ENCODE measurements at regions not wholly inside any gene's neighbourhood (a gene's known extent, or its start where the extent isn't known, plus 50 kb on each side); places are given as distances from the start of the nearest gene placed in this dataset.
A peak's percentile ranks its signal among the peaks of the same experiment; 100 is the strongest.

DNA sequence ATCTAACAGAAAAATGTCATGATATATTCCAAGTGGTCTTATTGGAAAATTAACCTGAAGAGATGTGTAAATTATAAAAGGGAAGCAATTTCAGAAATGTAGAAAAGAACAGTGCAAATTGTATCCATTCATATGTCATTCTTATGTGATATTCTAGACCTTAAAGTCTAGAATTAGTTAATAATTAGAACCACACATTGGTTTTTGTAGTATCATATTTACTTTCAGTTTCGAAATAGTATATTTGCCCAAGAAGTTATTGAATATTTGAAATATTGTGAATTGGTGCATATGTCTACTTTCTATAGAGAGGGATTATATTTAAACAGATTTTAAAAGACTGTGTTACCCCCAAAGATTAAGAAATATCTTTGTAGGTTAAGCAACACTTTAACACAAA, 1348.6 kb upstream of the ACVR2A start:
- Mint-ChIP-seq H3K36me3 (peaks cover 5% of the 10 kb centered on the region), H3K27ac (no peak overlapping the region), H3K27me3 (no peaks in the 10 kb centered on the region), H3K9me3 (peaks cover 2 to 16% (median 9%) of the 10 kb centered on the region in 3 donors), H3K4me1 (no peaks in the 10 kb centered on the region), H3K4me3 (no peak overlapping the region)

DNA sequence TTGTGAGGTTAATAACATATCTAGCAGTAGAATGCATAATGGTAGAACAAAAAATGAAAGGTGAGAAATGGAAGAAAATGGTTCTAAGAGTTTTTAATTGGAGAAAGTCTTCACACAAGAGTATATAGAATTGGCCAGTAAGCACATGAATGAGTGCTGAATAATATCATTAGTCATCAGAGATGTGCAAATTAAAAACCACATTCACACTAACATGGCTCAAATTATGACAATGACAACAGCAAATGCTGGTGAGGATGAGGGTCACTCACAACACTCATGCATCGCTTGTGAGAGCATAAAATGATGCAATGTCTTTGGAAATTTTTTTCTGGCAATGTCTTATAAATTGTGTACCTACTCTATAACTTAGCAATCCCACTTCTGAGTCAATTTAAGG, 1355.4 kb upstream of the ACVR2A start:
- no peaks in the 10 kb centered on the region for H3K27me3 Mint-ChIP-seq
- peaks cover 2 to 9% (median 5%) of the 10 kb centered on the region in 3 donors for H3K9me3 Mint-ChIP-seq
- no peaks in the 10 kb centered on the region for H3K4me1 Mint-ChIP-seq
- H3K4me3 Mint-ChIP-seq = no peak overlapping the region
- H3K36me3 Mint-ChIP-seq = peaks cover 2% of the 10 kb centered on the region
- no peak overlapping the region for H3K27ac Mint-ChIP-seq

DNA sequence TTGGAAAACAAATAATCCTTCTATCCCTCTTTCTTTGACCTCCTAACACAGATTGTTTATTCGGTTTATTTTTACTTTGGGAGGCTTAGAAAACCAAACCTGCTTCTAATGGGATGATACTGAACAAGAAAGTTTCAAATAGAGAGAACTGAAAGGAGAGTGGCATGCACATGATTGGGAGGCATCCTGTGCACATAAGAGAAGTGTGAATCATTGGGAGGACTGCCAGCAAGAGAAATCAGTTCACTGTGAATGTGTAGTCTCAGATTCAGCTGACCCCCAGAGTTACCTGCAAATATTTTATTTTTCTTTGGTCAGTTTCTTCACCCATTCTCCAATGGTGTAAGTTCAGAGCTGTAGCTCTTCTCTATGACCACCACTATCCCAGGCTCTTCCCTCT, 1363.2 kb upstream of the ACVR2A start:
- Mint-ChIP-seq H3K4me1 (no peaks in the 10 kb centered on the region), H3K9me3 (no peaks in the 10 kb centered on the region), H3K4me3 (no peak overlapping the region), H3K36me3 (no peaks in the 10 kb centered on the region), H3K27me3 (no peaks in the 10 kb centered on the region), H3K27ac (no peak overlapping the region)

DNA sequence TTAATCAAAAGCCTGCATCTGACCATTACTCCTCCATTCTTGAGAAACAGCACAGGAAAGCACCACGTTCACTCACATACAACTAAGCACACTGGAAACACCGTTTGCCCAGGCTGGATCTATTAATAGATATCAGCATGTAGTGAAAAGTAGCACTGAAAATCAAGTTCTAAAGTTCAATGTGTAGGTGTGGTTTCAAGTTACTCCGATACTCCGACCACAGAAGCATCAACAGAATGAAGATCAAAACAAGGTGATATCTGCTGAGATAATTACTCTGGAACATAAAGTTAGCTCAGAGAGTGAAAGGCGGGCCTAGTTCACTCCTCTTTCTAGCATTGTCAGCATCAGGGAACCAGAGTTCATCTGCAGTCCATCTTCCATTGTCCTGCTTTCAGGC, 1367.4 kb upstream of the ACVR2A start:
- Mint-ChIP-seq H3K36me3 (no peaks in the 10 kb centered on the region), H3K27ac (no peak overlapping the region), H3K4me3 (no peak overlapping the region), H3K4me1 (no peaks in the 10 kb centered on the region), H3K9me3 (no peaks in the 10 kb centered on the region), H3K27me3 (no peaks in the 10 kb centered on the region)

DNA sequence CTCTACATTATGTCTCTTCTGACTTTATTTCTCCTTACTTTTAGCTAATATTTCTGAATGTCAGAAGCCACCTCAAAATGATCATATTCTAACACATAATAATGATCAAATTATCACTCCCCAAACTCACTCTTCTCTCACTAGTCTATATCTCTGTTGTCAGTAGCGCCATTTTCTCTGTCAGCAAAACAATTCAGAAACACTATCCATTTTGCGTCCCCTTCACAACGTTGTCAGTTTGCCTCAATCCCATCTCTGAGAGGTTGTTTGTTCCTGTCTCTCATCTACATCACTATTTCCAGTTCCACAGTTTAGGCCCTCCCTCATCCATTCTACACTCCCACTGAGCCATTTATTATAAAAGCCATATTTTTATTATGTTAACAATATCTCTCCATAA, 1376.3 kb upstream of the ACVR2A start:
- H3K9me3 Mint-ChIP-seq = no peaks in the 10 kb centered on the region
- H3K4me1 Mint-ChIP-seq = no peaks in the 10 kb centered on the region
- H3K36me3 Mint-ChIP-seq = no peaks in the 10 kb centered on the region
- H3K27me3 Mint-ChIP-seq = no peaks in the 10 kb centered on the region
- no peak overlapping the region for H3K4me3 Mint-ChIP-seq
- no peak overlapping the region for H3K27ac Mint-ChIP-seq

DNA sequence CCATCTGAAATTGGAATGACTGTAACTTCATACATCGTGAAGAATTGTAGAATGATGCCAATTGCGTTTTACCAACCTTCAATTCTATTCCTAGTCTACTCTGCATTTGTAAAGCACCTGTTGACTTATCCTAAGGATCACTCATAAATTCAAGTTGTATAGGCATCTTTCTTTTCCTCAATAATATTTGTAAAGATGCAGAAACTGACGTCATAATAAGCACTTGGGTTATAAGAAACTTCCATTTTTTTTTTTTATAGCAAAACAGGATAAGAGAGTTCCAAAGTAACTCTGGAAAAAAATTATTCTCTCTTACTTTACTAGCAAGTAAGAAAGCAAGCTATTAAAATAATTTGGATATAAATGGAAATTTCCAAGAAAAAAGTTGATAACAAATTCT, 1377.4 kb upstream of the ACVR2A start:
- no peaks in the 10 kb centered on the region for H3K36me3 Mint-ChIP-seq
- no peak overlapping the region for H3K27ac Mint-ChIP-seq
- no peak overlapping the region for H3K4me3 Mint-ChIP-seq
- peaks cover 0 to 1% (median 0%) of the 10 kb centered on the region in 3 donors for H3K9me3 Mint-ChIP-seq
- H3K27me3 Mint-ChIP-seq = no peaks in the 10 kb centered on the region
- H3K4me1 Mint-ChIP-seq = no peaks in the 10 kb centered on the region

DNA sequence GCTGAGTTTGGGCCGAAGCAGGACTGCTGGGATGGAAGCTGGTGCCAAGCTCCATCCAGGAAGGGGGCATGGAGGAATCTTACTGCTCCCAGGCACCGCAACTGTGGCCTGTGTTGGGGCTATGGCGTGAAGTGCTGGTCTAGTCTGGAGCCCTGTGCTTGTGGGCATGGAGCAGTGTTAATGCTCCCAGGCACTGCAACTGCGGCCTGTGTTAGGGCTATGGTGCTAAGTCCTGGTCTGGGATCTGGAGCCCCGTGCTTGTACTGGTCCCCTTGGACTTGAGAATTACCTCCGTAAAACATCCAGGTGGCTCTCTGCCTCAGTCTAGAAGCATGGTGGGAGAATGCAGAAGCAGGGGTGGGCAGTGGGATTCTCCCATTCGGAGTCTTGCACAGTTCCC, 1379.4 kb upstream of the ACVR2A start:
- Mint-ChIP-seq H3K4me3 (no peak overlapping the region), H3K27ac (peak overlapping the region in 1 of 3 donors; percentile 36), H3K36me3 (no peaks in the 10 kb centered on the region), H3K9me3 (peaks cover 3 to 13% (median 8%) of the 10 kb centered on the region in 3 donors), H3K27me3 (no peaks in the 10 kb centered on the region), H3K4me1 (no peaks in the 10 kb centered on the region)

DNA sequence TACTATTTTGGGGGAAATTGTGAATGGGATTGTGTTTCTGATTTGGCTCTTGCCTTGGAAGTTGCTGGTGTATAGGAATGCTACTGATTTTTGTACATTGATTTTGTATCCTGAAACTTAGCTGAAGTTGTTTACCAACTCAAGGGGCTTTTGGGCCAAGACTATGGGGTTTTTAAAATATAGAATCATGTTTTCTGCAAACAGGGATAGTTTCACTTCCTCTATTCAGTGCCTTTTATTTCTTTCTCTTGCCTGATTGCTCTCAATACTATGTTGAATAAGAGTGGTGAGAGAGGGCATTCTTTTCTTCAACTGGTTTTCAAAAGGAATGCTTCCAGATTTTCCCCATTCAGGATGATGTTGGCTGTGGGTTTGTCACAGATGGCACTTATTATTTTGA, 1383.8 kb upstream of the ACVR2A start:
- Mint-ChIP-seq H3K9me3 (peaks cover 10 to 17% (median 10%) of the 10 kb centered on the region in 3 donors), H3K27ac (no peak overlapping the region), H3K36me3 (no peaks in the 10 kb centered on the region), H3K4me3 (no peak overlapping the region), H3K27me3 (no peaks in the 10 kb centered on the region), H3K4me1 (no peaks in the 10 kb centered on the region)

DNA sequence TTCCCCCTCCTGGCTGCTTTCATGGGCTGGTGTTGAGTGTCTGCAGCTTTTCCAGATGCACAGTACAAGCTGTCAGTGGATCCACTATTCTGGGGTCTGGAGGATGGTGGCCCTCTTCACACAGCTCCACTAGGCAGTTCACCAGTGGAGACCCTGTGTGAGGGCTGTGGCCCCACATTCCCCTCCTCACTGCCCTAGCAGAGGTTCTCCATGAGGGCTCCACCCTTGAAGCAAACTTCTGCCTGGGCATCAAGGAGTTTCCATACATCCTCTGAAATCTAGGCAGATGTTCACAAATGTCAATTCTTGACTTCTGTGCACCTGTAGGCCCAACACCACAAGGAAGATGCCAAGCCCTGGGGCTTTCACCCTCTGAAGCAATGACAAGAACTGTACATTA, 1386.2 kb upstream of the ACVR2A start:
- Mint-ChIP-seq H3K27ac (no peak overlapping the region), H3K4me1 (no peaks in the 10 kb centered on the region), H3K4me3 (no peak overlapping the region), H3K9me3 (peaks cover 10 to 17% (median 12%) of the 10 kb centered on the region in 3 donors), H3K36me3 (no peaks in the 10 kb centered on the region), H3K27me3 (no peaks in the 10 kb centered on the region)

DNA sequence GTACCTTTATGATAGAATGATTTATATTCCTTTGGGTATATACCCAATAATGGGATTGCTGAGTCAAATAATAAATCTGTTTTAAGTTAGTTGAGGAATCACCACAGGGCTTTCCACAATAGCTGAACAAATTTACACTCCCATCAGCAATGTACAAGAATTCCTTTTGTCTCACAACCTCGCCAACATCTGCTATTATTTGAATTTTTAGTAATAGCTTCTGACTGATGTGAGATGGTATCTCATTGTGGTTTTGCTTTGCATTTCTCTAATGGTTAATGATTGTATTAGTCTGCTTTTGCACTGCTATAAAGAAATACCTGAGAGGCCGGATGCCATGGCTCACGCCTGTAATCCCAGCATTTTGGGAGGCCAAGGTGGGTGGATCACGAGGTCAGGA, 1387.6 kb upstream of the ACVR2A start:
- H3K9me3 Mint-ChIP-seq = peaks cover 9 to 15% (median 12%) of the 10 kb centered on the region in 3 donors

DNA sequence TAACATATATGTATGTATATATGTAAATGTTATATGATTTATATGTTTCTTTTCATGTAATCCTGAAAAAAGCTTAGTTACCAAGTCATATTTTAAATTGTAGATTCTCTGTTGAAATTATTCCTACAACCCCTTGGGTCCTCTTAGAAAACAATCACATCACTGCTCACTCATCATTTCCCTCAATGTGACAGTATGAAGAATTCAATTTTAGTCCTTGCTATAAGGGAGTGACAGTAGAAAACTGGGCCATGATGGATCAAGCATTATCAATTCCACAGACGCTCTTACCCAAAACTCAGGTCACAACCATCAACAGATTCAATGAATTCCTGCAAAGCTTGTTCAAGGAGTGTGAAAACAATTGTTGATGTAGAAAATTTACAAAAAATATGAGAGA, 1389.5 kb upstream of the ACVR2A start:
- Mint-ChIP-seq H3K9me3 (peaks cover 3 to 6% (median 4%) of the 10 kb centered on the region in 3 donors), H3K36me3 (no peaks in the 10 kb centered on the region), H3K4me3 (no peak overlapping the region), H3K27me3 (no peaks in the 10 kb centered on the region), H3K27ac (no peak overlapping the region), H3K4me1 (no peaks in the 10 kb centered on the region)

More for the DNA sequence above, 1387.6 kb upstream of the ACVR2A start:
- Mint-ChIP-seq H3K4me1 (no peaks in the 10 kb centered on the region), H3K27me3 (no peaks in the 10 kb centered on the region), H3K27ac (no peak overlapping the region), H3K36me3 (no peaks in the 10 kb centered on the region), H3K4me3 (no peak overlapping the region)

DNA sequence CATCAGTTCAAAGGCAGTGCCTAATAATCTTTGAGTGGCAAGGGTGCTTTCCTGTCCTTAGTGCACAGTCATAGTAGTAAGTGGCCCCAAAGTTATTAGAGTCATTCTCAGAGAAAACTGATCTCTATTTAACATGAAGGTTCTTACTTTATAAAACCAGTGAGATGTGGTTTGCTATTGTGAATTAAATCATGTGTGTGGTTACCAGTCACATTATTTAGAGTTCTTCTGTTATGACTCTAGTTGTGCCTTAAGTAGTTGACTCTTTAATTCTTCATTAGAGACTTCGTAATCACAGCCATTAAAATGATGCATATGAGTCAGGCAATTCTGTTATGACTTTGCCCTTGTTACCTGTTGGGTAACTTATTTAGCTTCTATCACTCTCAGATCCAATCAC, 1392.9 kb upstream of the ACVR2A start:
- Mint-ChIP-seq H3K27me3 (no peaks in the 10 kb centered on the region), H3K4me3 (no peak overlapping the region), H3K4me1 (no peaks in the 10 kb centered on the region), H3K27ac (no peak overlapping the region), H3K36me3 (no peaks in the 10 kb centered on the region), H3K9me3 (peaks cover 0 to 4% (median 0%) of the 10 kb centered on the region in 3 donors)

DNA sequence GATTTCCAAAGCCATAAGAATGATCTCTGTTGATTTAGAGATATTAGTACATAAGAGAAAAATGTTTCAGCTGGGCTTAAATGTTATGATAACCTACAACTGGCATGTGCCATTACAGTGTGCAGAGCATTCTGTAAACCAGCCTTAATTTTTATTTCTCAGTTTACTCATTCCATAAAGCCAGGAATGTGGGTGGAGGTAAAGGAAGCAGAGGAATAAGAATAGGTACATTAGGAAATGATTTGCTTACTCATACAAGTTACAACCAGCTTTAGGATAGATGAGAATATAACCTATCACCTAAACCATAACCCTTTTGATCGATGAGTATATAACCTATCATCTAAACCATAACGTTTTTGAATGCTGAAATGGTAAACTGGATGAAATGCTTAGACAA, 1394.7 kb upstream of the ACVR2A start:
- Mint-ChIP-seq H3K4me1 (no peaks in the 10 kb centered on the region), H3K27ac (no peak overlapping the region), H3K36me3 (no peaks in the 10 kb centered on the region), H3K9me3 (peaks cover 0 to 8% (median 0%) of the 10 kb centered on the region in 3 donors), H3K4me3 (no peak overlapping the region), H3K27me3 (no peaks in the 10 kb centered on the region)

DNA sequence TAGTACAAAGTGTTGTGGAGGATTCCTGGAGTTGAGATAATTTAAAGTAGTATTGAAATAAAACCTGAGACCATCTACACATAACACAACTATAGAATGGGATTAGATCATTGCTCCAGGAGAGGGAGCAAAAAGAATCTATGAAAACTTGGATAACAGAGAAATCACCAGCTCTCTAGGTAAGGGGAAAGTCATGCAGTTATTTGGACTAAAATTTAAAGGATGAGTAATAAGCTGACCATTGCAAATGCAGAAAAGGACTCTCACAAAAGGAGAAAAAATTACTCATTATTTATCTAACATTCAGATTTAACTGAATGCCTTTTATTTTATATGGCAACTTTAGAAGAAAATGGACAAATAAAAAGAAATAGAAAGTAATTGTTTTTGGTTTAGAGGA, 1399.8 kb upstream of the ACVR2A start:
- Mint-ChIP-seq H3K4me3 (no peak overlapping the region), H3K27me3 (no peaks in the 10 kb centered on the region), H3K27ac (no peak overlapping the region), H3K4me1 (no peaks in the 10 kb centered on the region), H3K36me3 (no peaks in the 10 kb centered on the region), H3K9me3 (peaks cover 0 to 8% (median 0%) of the 10 kb centered on the region in 3 donors)

DNA sequence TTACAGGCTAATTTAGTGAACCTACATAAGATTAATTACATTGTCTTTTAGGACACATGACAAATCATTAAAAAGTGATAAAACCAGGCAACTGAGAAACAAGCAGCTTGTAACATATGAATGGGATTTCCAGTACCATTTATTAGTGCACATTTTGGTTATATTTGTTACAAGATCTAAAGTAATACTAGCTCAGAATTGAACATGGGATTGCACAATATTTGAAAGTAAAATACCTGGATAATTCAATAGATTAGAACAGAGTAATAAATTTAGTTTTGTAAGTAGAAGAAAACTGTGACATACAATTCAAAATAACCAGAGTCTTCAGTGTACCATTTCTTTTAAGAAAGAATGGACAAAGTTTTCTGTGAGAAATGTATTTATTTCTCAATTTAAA, 1400.7 kb upstream of the ACVR2A start:
- H3K36me3 Mint-ChIP-seq = no peaks in the 10 kb centered on the region
- H3K4me1 Mint-ChIP-seq = no peaks in the 10 kb centered on the region
- no peak overlapping the region for H3K27ac Mint-ChIP-seq
- no peaks in the 10 kb centered on the region for H3K27me3 Mint-ChIP-seq
- peaks cover 0 to 8% (median 0%) of the 10 kb centered on the region in 3 donors for H3K9me3 Mint-ChIP-seq
- H3K4me3 Mint-ChIP-seq = no peak overlapping the region

DNA sequence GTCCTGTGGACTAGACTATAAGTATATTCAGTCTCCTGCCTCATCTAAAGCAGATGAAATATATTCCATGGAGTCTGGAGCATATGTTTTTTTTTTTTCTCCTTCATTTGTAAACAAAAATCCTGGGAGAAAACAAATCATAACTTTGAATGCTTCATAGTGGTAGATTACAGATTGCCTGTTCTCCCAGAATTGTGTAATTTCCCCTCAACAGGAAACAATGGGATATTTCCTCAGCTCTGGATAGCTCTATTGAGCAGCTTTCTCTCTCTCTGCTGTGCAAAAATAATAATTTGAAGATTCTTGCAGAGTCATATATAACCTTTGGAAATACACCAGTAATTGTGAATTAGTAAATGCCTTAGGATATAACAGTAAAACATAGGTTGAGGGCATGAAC, 1406.6 kb upstream of the ACVR2A start:
- no peak overlapping the region for H3K27ac Mint-ChIP-seq
- no peaks in the 10 kb centered on the region for H3K4me1 Mint-ChIP-seq
- peaks cover 2% of the 10 kb centered on the region for H3K36me3 Mint-ChIP-seq
- no peak overlapping the region for H3K4me3 Mint-ChIP-seq
- peaks cover 3% of the 10 kb centered on the region for H3K27me3 Mint-ChIP-seq
- peaks cover 0 to 1% (median 0%) of the 10 kb centered on the region in 3 donors for H3K9me3 Mint-ChIP-seq

DNA sequence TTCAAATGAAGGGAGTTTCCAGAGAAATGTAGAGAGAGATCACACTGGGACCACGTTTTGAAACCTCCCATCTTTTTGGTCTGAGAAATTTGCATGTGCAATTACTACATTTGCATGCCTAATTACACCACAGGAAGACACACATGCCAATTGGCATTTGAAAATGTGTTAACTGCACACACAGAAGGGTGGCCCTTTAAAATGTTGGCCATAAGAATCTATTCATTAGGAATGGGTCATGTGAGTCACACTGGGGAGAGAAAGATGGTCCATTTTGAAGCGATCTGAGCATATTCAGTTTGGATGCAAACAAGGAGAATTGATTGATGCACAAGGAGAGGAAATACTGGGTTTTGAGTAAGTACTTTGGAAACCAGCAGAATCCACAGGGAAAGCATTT, 1407.1 kb upstream of the ACVR2A start:
- peaks cover 2% of the 10 kb centered on the region for H3K36me3 Mint-ChIP-seq
- no peaks in the 10 kb centered on the region for H3K4me1 Mint-ChIP-seq
- H3K27me3 Mint-ChIP-seq = peaks cover 3% of the 10 kb centered on the region
- no peak overlapping the region for H3K4me3 Mint-ChIP-seq
- peaks cover 0 to 1% (median 0%) of the 10 kb centered on the region in 3 donors for H3K9me3 Mint-ChIP-seq
- no peak overlapping the region for H3K27ac Mint-ChIP-seq
